ENCODE measurements at regions not wholly inside any gene's neighbourhood (a gene's known extent, or its start where the extent isn't known, plus 50 kb on each side); places are given as distances from the start of the nearest gene placed in this dataset.

GRCh38 chr4:158331863-158332262 lies 121.6 kb downstream of the TMEM144 start:
- Histone ChIP-seq H3F3A (ENCODE audit: control insufficient read depth, insufficient read depth) (no peaks in the 10 kb centered on the region), H3K27me3 (ENCODE audit: control insufficient read depth, low read length) (no peaks in the 10 kb centered on the region), H3K9me2 (replicated peaks; ENCODE audit: control insufficient read depth, low read length) (no peaks in the 10 kb centered on the region), H3K9me3 (ENCODE audit: control insufficient read depth, insufficient read depth, low read length) (no peaks in the 10 kb centered on the region), H3K36me3 (ENCODE audit: control insufficient read depth, low read length) (no peaks in the 10 kb centered on the region), H3K27ac (ENCODE audit: low read depth, low read length) (no peak overlapping the region), H3K4me1 (ENCODE audit: control insufficient read depth, low read length) (no peaks in the 10 kb centered on the region), H3K4me3 (ENCODE audit: low read length) (no peak overlapping the region), H3K79me2 (ENCODE audit: control insufficient read depth, low read length) (no peaks in the 10 kb centered on the region), H4K20me1 (ENCODE audit: control insufficient read depth, insufficient read depth, low read depth, low read length) (no peaks in the 10 kb centered on the region), H3K4me2 (ENCODE audit: low read length) (no peak overlapping the region)
- TF ChIP-seq EZH2phosphoT487 (IDR thresholded peaks at IDR 0.05; ENCODE audit: borderline replicate concordance, low read length) = no peak
- no peak for TF ChIP-seq CTCF (IDR thresholded peaks at IDR 0.05; ENCODE audit: low read depth, low read length, poor library complexity, severe bottlenecking)

GRCh38 chr4:158333820-158334219 lies 123.5 kb downstream of the TMEM144 start:
- Histone ChIP-seq H3K36me3 (ENCODE audit: control insufficient read depth, low read length) (no peaks in the 10 kb centered on the region), H3K9me2 (replicated peaks; ENCODE audit: control insufficient read depth, low read length) (no peaks in the 10 kb centered on the region), H3K27me3 (ENCODE audit: control insufficient read depth, low read length) (no peaks in the 10 kb centered on the region), H3K4me1 (ENCODE audit: control insufficient read depth, low read length) (no peaks in the 10 kb centered on the region), H3K79me2 (ENCODE audit: control insufficient read depth, low read length) (no peaks in the 10 kb centered on the region), H3K4me2 (ENCODE audit: low read length) (no peak overlapping the region), H3F3A (ENCODE audit: control insufficient read depth, insufficient read depth) (no peaks in the 10 kb centered on the region), H3K9me3 (ENCODE audit: control insufficient read depth, insufficient read depth, low read length) (no peaks in the 10 kb centered on the region), H3K27ac (ENCODE audit: low read depth, low read length) (no peak overlapping the region), H3K4me3 (ENCODE audit: low read length) (no peak overlapping the region), H4K20me1 (ENCODE audit: control insufficient read depth, insufficient read depth, low read depth, low read length) (no peaks in the 10 kb centered on the region)
- TF ChIP-seq CTCF (IDR thresholded peaks at IDR 0.05; ENCODE audit: low read depth, low read length, poor library complexity, severe bottlenecking) = no peak
- no peak for TF ChIP-seq EZH2phosphoT487 (IDR thresholded peaks at IDR 0.05; ENCODE audit: borderline replicate concordance, low read length)

- H3K4me3 ChIP-seq (ENCODE audit: low read length) = no peak overlapping the region
- no peak overlapping the region for H3K4me2 ChIP-seq (ENCODE audit: low read length)
- no peaks in the 10 kb centered on the region for H3K9me2 ChIP-seq (replicated peaks; ENCODE audit: control insufficient read depth, low read length)
- TF ChIP-seq CTCF (IDR thresholded peaks at IDR 0.05; ENCODE audit: low read depth, low read length, poor library complexity, severe bottlenecking) (no peak), EZH2phosphoT487 (IDR thresholded peaks at IDR 0.05; ENCODE audit: borderline replicate concordance, low read length) (no peak)
- no peaks in the 10 kb centered on the region for H3K79me2 ChIP-seq (ENCODE audit: control insufficient read depth, low read length)
- no peak overlapping the region for H3K27ac ChIP-seq (ENCODE audit: low read depth, low read length)
- H4K20me1 ChIP-seq (ENCODE audit: control insufficient read depth, insufficient read depth, low read depth, low read length) = no peaks in the 10 kb centered on the region
- H3K27me3 ChIP-seq (ENCODE audit: control insufficient read depth, low read length) = no peaks in the 10 kb centered on the region
- H3K36me3 ChIP-seq (ENCODE audit: control insufficient read depth, low read length) = no peaks in the 10 kb centered on the region
- no peaks in the 10 kb centered on the region for H3K9me3 ChIP-seq (ENCODE audit: control insufficient read depth, insufficient read depth, low read length)
- H3F3A ChIP-seq (ENCODE audit: control insufficient read depth, insufficient read depth) = no peaks in the 10 kb centered on the region
- no peaks in the 10 kb centered on the region for H3K4me1 ChIP-seq (ENCODE audit: control insufficient read depth, low read length)
Measured at GRCh38 chr4:158341896-158342295, 131.6 kb downstream of the TMEM144 start.

- Histone ChIP-seq H3K27me3 (ENCODE audit: control insufficient read depth, low read length) (no peaks in the 10 kb centered on the region), H3K9me3 (ENCODE audit: control insufficient read depth, insufficient read depth, low read length) (no peaks in the 10 kb centered on the region), H3K4me2 (ENCODE audit: low read length) (no peak overlapping the region), H3K4me1 (ENCODE audit: control insufficient read depth, low read length) (no peaks in the 10 kb centered on the region), H3F3A (ENCODE audit: control insufficient read depth, insufficient read depth) (no peaks in the 10 kb centered on the region), H3K4me3 (ENCODE audit: low read length) (no peak overlapping the region), H3K9me2 (replicated peaks; ENCODE audit: control insufficient read depth, low read length) (no peaks in the 10 kb centered on the region), H4K20me1 (ENCODE audit: control insufficient read depth, insufficient read depth, low read depth, low read length) (no peaks in the 10 kb centered on the region), H3K36me3 (ENCODE audit: control insufficient read depth, low read length) (no peaks in the 10 kb centered on the region), H3K79me2 (ENCODE audit: control insufficient read depth, low read length) (no peaks in the 10 kb centered on the region), H3K27ac (ENCODE audit: low read depth, low read length) (no peak overlapping the region)
- TF ChIP-seq CTCF (IDR thresholded peaks at IDR 0.05; ENCODE audit: low read depth, low read length, poor library complexity, severe bottlenecking) (no peak), EZH2phosphoT487 (IDR thresholded peaks at IDR 0.05; ENCODE audit: borderline replicate concordance, low read length) (no peak)
Measured at GRCh38 chr4:158346576-158346975, 136.3 kb downstream of the TMEM144 start.

Measured in DOHH2 (cell line).